Erythroblast (primary cell): ENCODE measurements at regions not wholly inside any gene's neighbourhood (a gene's known extent, or its start where the extent isn't known, plus 50 kb on each side); places are given as distances from the start of the nearest gene placed in this dataset.

Source experiments
- GATA1 ChIP-seq: IDR thresholded peaks from 2 replicates; pipeline ENCODE4 v1.6.1; 2011; ENCODE audit warnings: low read depth, mild to moderate bottlenecking, control low read depth, low read length, moderate library complexity
- POLR2A ChIP-seq: IDR thresholded peaks from 2 replicates; pipeline ENCODE4 v1.6.1; 2011; ENCODE audit warnings: mild to moderate bottlenecking, low read length

DNA sequence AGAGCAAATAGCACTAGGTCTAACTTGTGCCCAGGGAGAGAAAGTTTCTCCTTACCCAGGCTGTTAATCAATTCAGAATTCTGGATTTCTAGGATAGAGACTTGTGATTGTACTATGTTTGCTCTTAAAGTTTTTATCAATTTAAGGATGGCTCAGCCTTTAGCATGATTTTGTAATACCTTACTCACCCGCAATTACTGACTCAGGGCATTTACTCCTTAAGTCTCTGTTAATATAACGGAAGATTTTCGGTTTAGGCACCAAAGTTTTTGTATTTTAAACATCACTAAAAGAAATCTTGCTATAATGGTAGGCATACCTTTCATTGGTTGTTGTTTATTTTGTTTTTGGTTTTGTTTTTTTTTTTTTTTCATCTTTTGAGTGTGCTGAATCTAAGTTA lies 358.2 kb downstream of the RBM43 start:
- no peak for TF ChIP-seq POLR2A
- no peak for TF ChIP-seq GATA1
